Fibroblast of the conjunctiva (primary cell): ENCODE measurements at regions not wholly inside any gene's neighbourhood (a gene's known extent, or its start where the extent isn't known, plus 50 kb on each side); places are given as distances from the start of the nearest gene placed in this dataset.

Experiments used
- DNase-seq: peaks from one replicate; pipeline ENCODE4 v3.0.0-alpha.2; 2010; ENCODE audit warnings: low read depth

DNA sequence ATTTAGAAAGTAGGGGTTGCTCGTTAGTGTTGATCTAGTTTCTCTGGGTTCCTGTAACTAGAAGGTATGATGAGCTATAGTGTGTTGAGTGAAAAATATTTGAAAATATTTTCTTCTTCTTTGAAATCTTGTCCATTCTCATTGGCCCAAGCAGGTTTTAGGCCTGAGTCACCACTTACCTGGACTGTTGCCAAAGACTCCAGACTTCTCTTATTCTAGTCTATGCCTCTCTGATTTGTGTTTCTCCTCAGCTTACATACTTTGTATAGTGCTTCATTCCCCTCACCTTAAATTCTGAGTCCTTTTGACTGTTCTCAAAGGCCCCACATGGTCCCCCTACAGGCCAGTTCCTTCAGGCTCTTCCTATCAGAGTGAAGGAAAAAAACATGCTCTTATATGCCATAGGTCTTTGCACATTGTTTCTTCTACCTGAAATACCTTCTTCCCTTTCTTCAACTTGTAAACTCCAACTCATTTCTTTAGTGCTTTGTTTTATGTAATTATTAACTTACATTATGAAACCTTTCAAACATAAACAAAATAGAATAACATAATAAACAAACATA, 258.2 kb downstream of the PPP1R2C start:
- DNase-seq, result peak; percentile 28

DNA sequence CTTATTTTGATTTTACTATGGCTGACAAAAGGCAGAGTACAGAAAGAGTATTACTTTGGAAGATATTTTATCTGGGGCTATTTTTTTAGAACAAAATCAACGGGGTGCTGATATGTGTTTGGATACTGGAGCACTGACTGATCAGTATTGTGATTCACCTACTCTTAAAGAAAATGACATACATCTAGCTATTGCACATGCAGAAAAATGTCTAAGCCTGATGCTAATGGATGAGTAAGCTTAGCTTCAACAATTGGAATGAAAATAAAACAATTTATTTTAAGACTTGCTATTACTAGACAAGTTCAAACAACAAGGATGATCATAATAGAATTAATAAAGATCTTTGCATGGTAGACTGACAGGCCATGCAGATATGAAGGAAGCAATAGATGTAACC, 262.0 kb downstream of the PPP1R2C start:
- DNase-seq, result no peak

DNA sequence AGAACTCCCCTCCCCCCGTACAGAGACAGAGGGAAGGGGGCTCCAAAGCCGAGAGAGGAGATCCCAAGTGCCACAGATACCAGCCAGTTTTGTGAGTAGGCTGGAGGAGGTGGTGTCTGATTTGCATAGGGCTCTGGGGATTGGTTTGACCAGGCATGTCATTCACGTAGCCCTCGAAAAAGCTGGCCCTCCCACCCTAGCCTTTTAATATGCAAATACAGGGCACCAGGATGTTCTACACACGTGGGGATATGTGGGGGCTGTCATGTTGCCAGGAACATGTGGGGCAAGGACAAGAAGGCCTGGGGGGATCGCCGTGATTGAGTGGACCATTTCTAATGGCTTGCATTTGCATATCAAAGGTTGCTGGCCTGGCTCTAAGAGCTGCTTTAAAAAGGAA, 272.9 kb downstream of the PPP1R2C start:
- no peak for DNase-seq

DNA sequence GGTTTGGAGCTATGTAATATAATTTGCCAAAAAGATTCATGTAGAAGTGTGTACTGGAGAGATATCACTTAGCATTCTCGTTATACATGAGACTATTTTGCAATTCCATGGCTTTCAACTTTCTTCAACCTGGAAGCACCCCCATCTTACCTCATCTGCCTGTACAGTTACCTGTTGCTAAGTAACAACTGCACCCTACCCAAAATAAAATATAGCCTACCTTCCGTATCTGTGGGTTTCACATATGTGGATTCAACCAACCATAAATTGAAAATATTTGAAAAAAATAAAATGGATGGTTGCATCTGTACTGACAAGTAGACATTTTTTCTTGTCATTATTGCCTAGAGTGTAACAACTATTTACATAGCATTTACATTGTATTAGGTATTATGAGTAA, 278.3 kb downstream of the PPP1R2C start:
- DNase-seq, result no peak

DNA sequence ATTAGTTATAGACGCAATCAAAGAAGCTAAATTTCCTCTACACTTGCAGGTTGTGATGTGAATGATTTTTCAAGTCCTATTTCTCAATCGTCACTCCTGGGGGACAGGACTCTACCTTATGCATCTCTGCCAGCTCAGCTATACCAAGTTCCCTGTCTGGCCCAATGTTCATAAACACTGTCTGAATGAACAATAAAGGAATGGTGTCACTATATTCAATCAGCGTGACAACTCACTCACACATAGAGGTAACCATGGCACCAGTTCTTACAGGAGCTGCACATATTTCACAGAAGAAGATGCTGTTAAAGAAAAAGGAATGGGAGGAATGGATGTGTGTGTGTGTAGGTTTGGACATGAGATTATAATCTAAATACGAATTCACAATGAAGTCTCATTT, 280.6 kb downstream of the PPP1R2C start:
- no peak for DNase-seq

DNA sequence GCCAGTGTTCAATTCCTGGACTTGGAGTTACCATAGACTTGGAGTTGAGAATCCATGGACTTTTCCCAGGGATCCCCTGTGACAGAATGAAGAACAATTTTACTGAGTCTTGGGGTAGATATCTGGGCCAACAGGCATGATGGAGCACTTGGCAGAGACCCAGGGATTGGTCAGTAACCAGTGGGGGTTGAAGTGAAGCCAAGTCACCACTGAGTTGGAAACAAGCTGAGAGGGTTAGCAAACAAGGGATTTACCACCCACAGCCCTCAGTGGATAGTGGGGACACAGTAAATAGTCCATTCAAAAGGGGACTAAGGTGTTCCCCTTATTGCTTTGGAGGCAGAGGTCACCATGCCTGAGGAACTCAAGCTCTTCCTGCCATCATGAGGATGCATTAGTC, 281.7 kb downstream of the PPP1R2C start:
- DNase-seq, result no peak

DNA sequence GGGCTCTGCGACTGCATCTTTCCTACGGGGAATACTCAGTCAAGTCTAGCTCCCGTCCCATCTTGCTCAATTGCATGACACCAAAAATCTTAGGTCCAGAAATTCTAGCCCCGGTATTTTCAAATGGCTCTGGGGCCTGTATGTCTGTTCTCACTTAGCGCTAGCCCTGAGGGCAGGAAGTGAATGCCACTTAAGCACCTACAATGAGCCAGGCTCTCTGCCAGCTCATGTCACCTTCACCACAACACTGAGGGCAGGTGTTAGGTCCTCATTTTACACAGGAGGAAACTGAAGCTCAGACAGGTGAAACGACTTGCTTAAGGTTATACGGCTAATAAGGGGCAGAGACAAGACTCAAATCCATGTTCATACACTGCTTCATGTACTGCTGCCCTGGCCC, 282.8 kb downstream of the PPP1R2C start:
- no peak for DNase-seq

DNA sequence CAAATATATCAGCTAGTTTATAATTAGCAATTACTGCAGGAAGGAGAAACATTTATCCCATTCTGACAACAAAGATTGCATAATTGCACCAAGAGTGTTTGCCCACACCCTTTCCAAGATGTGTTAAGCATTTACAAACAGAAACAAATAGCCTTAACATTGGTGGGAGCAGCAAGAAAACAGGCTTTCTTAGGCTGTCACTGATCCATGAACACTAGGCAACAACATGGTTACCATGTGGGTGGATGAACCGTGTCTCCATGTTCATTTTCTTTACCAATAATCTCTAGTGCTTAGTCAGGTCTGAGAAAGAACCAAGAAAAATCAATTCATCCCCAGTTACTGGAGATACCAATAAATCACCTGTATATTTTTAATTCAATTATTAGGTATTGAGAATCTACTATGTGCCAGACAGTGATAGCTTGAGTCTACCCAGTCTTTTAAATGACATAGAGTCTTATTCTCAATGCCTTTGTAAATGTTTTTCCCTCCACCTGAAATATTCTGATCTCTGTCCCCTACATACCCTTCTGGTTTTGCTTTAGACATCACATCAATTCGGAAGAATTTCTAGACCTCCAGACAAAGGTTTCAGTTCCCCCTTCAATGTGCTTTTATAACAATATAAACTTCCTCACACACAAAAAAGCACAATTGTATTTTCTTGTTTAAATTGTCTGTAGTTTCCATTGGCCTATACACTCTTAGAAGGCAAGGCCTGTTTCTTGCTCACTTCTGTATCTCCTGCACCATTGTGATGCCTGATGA, 286.6 kb downstream of the PPP1R2C start:
- DNase-seq, result no peak

DNA sequence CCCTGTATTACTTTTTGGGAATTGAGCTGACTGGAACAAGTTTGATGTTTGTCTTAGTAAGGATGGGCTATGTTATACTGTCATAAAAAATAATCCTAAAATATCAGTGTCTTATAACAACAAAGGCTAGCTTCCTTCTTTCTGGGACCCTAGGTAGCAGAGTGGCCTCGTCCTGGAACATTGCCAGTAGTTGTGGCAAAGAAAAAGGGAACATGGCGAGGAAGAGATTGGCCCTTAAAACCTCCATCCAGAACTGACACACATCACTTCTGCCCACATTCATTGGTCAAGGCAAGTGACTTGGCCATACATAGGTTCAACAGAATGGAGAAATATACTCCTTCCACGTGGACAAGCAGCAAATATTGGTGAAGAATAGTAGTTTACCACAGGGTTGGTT, 287.9 kb downstream of the PPP1R2C start:
- no peak for DNase-seq

DNA sequence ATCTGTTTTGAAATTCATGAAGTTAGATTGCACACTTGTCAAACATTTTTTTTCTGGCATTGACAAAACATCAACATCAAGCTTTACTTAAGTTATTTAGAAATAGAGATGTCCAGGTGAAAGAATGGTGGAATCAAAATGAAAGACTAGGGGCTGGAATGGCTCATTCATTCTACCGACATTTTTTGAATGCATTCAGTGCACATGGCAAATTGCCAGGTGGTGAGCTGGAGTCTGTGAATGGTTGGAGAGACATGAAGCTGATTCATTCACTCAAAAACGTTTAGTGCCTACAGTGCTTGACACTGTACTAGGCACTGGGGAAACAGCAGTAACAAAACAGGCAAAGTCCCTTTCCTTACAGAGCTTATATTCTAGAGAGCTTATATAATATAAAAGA, 292.4 kb downstream of the PPP1R2C start:
- no peak for DNase-seq

DNA sequence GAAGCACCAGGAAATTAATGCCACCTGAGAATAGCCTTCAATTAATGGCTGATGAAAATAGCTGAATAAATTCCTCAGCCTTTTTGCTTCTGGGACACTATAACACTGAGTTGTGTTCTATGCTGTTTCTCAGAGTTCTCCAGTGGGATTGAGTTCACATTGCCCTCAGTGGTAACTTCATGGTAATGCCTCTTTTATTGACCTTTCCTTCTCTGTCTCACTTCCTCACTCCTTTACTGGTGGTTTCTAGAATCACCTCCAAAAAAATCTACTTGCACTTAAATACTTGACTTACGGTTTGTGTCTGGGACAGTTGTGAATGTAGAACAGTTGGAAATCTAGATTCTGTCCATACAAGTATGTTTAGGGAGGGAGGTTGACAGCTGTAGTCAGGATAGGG, 293.7 kb downstream of the PPP1R2C start:
- DNase-seq, result no peak

DNA sequence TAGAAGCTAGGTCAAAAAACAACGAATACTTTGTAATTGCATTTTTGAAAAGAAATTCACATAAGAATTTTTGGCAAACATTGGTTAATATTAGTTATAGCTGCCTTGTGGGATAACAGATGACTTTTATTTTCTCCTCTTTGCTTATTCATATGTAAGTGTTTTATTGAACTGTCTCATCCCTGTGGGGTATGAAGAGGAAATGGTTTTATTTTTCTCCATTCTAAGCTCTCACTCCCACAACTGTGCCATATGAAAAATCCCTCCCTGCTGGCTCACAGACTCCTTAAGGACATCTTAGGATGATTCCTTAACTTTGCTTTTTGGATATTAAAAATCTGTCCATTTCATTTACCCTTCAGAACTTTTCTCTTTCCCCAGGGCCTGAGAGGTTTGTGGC, 300.6 kb downstream of the PPP1R2C start:
- no peak for DNase-seq

DNA sequence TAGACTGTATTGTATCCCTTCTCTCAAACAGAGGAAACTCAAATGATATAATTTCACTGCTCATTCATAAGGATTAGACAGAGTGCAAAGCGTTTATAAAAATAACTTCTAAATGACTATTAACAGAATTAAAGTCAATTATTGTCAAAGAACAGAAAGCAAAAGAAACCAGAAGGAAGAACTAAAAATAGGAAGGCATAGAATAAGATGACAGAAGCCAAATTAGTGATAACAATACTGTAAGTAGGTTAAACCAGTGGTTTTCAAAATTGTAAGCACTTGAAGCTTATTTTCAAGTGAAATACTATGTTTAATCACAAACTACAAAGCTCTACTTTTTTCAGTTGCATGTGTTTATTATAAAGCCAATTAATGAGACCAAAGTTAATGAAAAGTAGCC, 305.2 kb downstream of the PPP1R2C start:
- DNase-seq, result no peak

DNA sequence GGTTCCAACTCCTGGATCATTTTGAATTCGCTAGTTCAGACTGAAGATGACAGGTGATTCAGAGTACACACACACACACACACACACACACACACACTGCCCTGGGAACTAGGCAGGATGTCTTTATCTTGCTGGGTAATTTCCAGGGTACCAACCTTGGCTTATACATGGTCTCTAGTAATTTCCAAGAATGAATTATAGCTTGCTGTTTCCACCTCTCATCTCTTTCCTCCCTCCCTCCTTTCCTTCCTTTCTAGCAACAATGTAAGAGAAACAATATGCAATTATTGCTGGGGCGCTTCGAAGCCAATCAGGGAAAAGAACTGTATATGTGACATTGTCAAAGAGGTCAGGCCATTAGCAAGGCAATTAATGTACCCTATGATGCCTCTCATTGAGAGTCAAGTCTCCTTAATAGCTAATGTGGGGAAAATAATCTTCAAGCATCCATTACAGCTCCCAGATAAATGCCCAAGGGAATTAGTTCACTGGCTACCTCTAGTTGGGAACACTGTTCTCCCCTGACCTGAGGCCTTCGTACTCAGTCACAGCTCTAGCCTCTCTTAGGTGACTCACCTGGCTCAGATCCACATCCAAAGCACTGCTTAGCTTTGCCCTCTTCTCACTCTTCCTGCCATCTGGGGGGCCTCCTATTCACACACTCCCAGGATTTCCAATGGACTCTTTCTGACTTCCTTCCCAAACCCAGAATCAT, 311.5 kb downstream of the PPP1R2C start:
- no peak for DNase-seq

DNA sequence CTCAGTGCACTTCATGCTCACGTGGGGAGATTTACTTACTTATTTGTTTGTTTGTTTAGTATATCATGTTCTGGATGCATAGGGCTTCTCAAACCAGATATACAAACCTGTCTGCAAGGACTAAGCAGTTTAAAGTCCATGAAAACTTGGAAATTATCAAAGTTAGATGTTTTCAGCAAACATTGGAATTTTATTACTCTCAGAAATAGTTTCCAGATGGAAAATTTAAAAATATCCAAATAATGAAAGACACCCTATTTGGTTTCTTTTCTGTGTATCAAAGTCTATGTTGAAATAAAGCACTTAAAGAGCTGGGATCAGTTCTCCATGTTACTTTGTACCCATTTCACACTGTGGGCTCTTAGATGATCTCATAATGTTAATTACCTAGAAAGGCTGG, 312.1 kb downstream of the PPP1R2C start:
- DNase-seq, result no peak

DNA sequence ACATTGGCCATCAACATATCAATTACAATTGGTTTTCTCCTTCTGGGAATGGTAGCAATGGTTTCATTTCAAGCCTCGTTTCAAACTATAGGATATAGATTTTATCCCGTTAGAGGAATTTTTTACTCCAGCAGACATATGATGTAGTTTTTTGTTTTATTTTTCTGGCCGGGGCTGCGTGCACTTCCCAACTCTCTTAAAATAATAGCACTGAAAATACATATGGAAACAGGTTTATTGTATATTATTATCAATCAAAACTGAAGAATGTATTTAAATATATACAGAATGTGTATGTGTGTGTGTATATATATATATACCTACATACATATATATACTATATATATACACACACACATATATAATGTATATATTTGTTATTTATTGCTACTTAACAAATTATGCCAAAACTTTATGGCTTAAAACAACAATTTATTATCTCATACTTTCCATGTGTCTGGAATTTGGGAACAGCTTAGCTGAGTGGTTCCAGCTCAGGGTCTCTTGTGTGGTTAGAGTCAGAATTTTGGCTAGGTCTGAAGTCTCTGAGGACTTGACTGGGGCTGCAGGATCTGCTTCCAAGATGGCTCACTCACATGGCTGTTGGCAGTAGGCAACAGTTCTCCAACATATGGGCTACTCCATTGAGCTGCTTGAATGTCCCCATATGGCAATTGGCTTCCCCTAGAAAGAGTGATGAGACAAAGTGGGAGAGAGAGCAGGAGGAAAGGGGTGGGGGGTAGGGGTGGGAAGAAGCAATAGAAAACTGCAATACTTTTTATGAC, 314.1 kb downstream of the PPP1R2C start:
- DNase-seq, result no peak

DNA sequence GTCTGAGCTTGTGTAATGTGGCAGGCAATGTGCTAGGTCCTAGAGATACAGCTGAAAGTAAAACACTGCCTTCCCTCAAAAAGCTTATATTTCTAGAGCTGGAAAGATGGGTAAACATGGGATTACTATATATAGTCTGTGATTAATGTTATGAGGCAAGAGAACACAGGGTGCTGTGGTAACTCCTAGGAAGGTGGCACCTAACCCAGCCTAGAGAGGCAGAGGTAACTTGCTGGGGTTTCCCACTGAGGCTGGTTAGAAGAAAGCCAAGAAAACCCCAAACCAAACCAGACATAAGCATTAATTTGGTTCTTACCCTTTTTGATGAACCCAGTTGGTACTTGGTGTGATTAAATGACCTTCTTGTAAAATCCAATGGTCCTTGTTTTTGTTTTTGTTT, 315.0 kb downstream of the PPP1R2C start:
- DNase-seq, result no peak

DNA sequence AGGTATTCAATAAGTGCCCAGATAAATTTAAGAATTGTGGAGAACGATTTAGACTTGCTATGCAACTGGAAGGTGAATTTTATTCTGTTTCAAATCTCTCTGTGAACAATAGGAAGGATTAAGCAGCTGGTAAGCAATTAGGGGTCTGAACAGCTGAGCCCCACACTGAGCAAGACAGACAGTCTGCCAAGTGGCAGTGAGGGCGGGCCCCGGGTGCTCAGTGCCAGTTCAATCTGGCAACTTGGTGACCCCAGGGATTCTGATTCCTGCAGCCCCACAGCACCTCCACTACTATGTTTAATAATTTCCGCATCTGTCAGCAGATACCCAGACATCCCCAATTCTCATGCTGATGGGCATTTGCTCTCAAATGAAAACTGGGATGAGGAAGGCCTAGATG, 317.3 kb downstream of the PPP1R2C start:
- no peak for DNase-seq

DNA sequence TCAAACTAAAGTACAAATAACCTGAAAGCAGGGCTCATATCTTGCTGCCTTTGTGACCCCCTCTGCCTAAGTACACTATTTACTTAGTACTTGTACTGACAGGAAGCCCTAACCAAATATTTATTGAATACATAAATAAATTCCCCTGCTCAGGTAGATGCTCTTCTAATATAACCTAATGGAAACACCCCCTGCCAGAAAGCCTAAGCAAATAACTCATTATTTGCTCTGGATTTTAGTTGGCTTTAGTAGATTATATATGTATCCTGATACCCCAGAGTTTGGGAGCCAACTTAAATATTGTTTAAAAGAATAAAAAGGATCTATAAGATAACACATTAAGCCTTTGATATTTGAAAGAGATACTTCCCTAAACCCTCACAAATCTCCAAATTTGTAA, 318.2 kb downstream of the PPP1R2C start:
- no peak for DNase-seq

DNA sequence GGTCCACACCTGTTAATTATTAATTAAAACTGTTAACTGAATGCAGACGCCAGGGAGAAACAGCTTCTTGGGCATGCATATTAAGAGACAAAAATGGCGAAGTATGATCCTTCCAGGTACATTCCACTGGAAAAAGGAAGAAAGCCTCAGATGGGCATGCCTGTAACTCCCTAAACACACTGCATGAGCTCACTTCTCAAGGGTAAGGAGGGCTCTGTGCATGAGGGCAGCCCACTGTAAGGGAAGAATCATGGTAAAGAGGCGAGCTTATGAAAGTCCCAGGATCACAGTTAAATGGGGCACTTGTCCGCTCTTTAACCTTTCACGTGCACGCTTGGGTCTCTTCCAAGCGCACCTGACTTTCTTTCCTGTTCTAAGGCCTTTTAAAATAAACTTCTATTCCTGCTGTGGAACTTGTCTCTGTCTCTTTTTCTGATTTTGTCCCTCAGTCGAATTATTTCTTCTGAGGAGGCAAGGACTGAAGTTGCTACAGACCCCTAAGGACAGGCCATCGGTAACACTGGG, 321.7 kb downstream of the PPP1R2C start:
- no peak for DNase-seq

DNA sequence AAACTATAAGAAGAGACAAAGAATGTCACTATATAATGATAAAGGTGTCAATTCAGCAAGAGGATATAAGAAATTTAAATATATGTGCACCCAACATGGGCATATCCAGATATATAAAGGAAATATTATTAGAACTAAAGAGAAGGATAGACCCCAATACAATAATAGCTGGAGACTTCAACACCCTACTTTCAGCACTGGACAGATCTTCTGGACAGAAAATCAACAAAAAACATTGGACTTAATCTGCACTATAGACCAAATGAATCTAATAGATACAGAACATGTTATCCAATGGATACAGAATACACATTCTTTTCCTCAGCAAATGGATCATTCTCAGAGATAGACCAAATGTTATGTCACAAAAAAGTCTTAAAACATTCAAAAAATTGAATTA, 327.7 kb downstream of the PPP1R2C start:
- no peak for DNase-seq

DNA sequence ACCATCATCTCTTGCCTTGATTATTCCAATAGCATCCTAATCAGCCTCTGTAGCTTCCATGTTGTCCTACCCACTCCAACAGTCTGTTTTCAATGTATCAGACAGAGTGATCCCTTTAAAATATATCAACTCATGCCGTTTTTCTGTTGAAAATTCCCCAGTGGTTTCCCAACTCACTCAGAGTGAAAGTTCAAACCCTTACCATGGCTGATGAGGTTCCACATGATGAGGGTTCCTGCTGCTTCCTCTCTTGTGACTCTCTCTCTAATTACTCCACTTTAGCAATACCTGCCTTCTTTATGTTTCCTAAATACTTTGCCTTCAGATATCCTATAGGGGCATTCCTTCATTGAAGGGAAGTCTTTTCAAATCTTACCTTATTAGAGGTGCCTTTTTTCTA, 334.7 kb downstream of the PPP1R2C start:
- no peak for DNase-seq

DNA sequence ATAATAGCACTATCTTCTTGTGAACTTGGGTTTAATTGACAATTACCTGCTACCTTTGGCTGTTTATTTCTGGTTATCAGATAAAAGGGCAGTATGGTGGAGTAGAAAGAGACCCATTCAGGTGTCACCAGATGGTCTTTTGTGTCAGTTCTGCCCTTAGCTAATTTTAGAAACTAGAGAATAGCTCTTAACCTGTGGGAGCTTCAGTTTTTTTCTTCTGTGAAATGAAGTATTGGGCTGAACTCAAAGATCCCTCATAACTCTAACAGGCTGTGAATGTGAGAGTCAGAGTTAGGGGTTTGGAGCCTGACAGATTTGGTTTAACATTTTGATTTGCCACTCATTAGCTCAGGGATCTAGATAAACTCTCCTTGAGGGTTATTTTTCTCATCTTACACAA, 335.2 kb downstream of the PPP1R2C start:
- DNase-seq, result no peak
